Activated gamma-delta T cell treated with Interleukin-2 at 50 U/mL for 16 hours (primary cell): ENCODE measurements at regions not wholly inside any gene's neighbourhood (a gene's known extent, or its start where the extent isn't known, plus 50 kb on each side); places are given as distances from the start of the nearest gene placed in this dataset.

Experiments used
- DNase-seq: peaks from one replicate; pipeline ENCODE4 v3.0.0-alpha.2; 2020

GRCh38 chr16:87552072-87552718, 50.1 kb upstream of the JPH3 start:
- no peak for DNase-seq

- DNase-seq: no peak
Measured at GRCh38 chr16:87551487-87551886, 50.8 kb upstream of the JPH3 start.

- DNase-seq: peak; percentile 52
Measured at GRCh38 chr16:87550495-87550961, 51.8 kb upstream of the JPH3 start.

GRCh38 chr16:87549627-87550494, 52.4 kb upstream of the JPH3 start:
- DNase-seq: no peak

GRCh38 chr16:87548046-87548445, 54.3 kb upstream of the JPH3 start:
- no peak for DNase-seq

DNA sequence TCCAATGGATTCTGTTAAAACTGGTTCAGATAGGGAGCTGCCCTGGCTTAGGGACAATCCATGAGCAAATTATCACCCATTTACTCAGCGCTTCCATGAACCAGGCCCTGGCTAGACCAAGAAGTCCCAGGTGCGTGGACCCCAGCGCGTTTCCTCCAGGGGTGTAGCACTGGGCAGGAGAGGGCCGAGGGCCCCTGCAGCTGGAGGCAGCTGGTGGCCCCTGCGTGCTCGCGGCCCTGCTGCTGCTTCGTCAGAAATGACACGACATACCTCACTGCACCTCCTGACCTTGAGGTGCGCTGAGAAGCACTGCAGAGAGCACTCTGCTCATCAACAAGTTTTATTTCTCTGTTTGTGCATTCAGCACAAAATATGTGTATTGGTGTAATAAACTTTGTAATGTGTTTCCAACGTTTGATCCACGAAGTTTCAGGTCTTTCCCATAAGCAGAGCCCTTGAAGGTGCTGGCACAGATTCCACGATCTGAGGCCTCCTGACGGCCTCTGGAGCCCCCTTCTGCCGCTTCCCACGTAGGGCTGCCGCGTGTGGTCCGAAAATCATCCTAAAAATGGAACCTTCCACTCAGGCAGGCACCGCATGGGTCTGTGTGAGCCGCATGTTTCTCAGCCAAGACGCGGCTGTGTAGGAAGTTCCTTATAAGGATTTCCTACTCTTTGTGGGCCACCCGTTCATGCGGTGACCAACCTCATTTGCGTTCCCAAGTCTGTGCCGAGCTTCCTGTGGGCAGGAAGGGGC, 50.8 kb upstream of the ZCCHC14 start:
- DNase-seq: no peak

DNA sequence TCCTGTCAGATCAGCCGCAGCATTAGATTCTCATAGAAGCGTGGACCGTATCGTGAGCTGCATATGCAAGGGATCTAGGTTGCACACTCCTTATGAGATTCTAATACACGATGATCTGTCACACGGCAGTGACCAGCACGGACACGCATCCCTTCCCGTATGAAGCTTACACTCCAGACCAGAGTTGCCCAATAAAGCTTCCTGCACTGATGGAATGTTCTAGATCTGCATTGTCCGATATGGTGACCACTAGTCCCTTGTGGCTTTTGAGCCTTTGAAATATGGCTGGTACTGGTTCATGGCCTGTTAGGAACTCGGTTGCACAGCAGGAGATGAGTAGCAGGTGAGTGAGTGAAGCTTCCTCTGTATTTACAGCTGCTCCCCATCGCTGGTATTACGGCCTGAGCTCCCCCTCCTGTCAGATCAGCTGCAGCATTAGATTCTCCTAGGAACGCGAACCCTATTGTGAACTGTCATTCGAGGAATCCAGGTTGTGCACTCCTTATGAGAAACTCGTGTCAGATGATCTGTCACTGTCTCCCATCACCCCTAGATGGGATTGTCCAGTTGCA, 49.8 kb upstream of the ZCCHC14 start:
- DNase-seq: no peak
